GM23338 (cell line): ENCODE measurements at regions not wholly inside any gene's neighbourhood (a gene's known extent, or its start where the extent isn't known, plus 50 kb on each side); places are given as distances from the start of the nearest gene placed in this dataset.

Source experiments
- CREB1 ChIP-seq: fragments of 250-450 bp; sonication (Bioruptor Pico); IDR thresholded peaks from 2 replicates; pipeline ENCODE4 v1.5.0; 2020; ENCODE audit warnings: low read depth, mild to moderate bottlenecking, moderate library complexity
- CTCF ChIP-seq, 2 experiments: fragments of 200-600 bp in 1 of 2; sonication (generic) in 1 of 2; conservative IDR thresholded peaks; 2 replicates each; pipeline versions ENCODE4 v1.5.1 to v1.6.1; 2016 to 2017; ENCODE audit warnings: antibody characterized with exemption in 2 of 2, low read depth in 2 of 2, mild to moderate bottlenecking in 2 of 2, moderate library complexity in 1 of 2
- EZH2 ChIP-seq: fragments of 200-600 bp; sonication (generic); IDR thresholded peaks from one replicate; pipeline ENCODE4 v1.8.0; 2017; ENCODE audit warnings: antibody characterized with exemption, mild to moderate bottlenecking, low read depth; ENCODE audit not compliant: unreplicated experiment
- EZH2phosphoT487 ChIP-seq: fragments of 200-600 bp; sonication (generic); IDR thresholded peaks from one replicate; pipeline ENCODE4 v1.8.1; 2018; ENCODE audit warnings: antibody characterized with exemption; ENCODE audit not compliant: unreplicated experiment
- JUNB ChIP-seq: IDR thresholded peaks from one replicate; pipeline ENCODE4 v1.6.1; 2016; ENCODE audit warnings: antibody characterized with exemption; ENCODE audit not compliant: unreplicated experiment
- POLR2AphosphoS5 ChIP-seq: IDR thresholded peaks from 2 replicates; pipeline ENCODE4 v1.6.1; 2016; ENCODE audit warnings: antibody characterized with exemption, low read depth
- ZNF114 ChIP-seq: fragments of 250-450 bp; sonication (Bioruptor Pico); IDR thresholded peaks from 2 replicates; pipeline ENCODE4 v1.5.0; 2020; ENCODE audit warnings: mild to moderate bottlenecking, moderate library complexity
- TF ChIP-seq, protein P1 (sequence below): IDR thresholded peaks from one replicate; pipeline ENCODE4 v1.6.1; 2018; ENCODE audit warnings: antibody characterized with exemption; ENCODE audit not compliant: unreplicated experiment
- TF ChIP-seq, protein P2 (sequence below): IDR thresholded peaks from 2 replicates; pipeline ENCODE4 v1.6.1; 2016; ENCODE audit warnings: antibody characterized with exemption

DNA sequence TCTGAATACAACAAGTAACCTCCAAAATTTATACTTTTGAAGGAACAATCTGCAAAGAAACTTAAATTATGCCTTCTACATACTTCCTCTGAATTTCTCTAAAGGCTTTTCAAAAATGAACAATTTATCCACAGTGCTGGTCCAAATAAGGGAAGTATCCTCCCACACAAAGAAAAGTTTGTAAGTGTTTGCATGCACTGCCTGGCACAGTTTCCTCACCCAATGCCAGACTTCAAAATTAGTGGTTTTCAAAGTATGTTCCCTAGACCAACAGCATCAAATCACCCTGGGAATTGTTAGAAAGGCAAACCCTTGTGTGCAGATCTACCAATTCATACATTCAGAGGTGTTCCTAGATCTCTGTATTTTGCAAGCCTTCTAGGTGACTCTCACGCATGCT is 82.5 kb downstream of the PCTP start:
- no peak for TF ChIP-seq CTCF (conservative IDR thresholded peaks at IDR 0.05; ENCODE audit: low read depth in 2 of 2)
- no peak for TF ChIP-seq POLR2AphosphoS5
- no peak for TF ChIP-seq EZH2phosphoT487
- no peak for TF ChIP-seq JUNB
- no peak for TF ChIP-seq EZH2
- TF ChIP-seq CREB1 (CRISPR knock-in tag): no peak
- TF ChIP-seq, protein P1, sequence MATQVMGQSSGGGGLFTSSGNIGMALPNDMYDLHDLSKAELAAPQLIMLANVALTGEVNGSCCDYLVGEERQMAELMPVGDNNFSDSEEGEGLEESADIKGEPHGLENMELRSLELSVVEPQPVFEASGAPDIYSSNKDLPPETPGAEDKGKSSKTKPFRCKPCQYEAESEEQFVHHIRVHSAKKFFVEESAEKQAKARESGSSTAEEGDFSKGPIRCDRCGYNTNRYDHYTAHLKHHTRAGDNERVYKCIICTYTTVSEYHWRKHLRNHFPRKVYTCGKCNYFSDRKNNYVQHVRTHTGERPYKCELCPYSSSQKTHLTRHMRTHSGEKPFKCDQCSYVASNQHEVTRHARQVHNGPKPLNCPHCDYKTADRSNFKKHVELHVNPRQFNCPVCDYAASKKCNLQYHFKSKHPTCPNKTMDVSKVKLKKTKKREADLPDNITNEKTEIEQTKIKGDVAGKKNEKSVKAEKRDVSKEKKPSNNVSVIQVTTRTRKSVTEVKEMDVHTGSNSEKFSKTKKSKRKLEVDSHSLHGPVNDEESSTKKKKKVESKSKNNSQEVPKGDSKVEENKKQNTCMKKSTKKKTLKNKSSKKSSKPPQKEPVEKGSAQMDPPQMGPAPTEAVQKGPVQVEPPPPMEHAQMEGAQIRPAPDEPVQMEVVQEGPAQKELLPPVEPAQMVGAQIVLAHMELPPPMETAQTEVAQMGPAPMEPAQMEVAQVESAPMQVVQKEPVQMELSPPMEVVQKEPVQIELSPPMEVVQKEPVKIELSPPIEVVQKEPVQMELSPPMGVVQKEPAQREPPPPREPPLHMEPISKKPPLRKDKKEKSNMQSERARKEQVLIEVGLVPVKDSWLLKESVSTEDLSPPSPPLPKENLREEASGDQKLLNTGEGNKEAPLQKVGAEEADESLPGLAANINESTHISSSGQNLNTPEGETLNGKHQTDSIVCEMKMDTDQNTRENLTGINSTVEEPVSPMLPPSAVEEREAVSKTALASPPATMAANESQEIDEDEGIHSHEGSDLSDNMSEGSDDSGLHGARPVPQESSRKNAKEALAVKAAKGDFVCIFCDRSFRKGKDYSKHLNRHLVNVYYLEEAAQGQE: no peak
- TF ChIP-seq, protein P2, sequence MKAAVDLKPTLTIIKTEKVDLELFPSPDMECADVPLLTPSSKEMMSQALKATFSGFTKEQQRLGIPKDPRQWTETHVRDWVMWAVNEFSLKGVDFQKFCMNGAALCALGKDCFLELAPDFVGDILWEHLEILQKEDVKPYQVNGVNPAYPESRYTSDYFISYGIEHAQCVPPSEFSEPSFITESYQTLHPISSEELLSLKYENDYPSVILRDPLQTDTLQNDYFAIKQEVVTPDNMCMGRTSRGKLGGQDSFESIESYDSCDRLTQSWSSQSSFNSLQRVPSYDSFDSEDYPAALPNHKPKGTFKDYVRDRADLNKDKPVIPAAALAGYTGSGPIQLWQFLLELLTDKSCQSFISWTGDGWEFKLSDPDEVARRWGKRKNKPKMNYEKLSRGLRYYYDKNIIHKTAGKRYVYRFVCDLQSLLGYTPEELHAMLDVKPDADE: no peak
- TF ChIP-seq ZNF114 (CRISPR knock-in tag): no peak
